NOMO-1 (cell line): ENCODE measurements at regions not wholly inside any gene's neighbourhood (a gene's known extent, or its start where the extent isn't known, plus 50 kb on each side); places are given as distances from the start of the nearest gene placed in this dataset.

Source experiments
- DNase-seq, 2 experiments: peaks; one replicate each; lab custom pipeline; 2025; ENCODE audit not compliant: unreplicated experiment in 2 of 2; lab: John Stamatoyannopoulos, UW

- no peak for DNase-seq
These were observed 265.9 kb downstream of the PRDM2 start for GRCh38 chr1:13965770-13966398.

- DNase-seq, result no peak
These were observed 267.7 kb downstream of the PRDM2 start for GRCh38 chr1:13967707-13968106.

GRCh38 chr1:13968361-13968760 is 268.4 kb downstream of the PRDM2 start:
- no peak for DNase-seq

GRCh38 chr1:13970631-13971247 is 270.8 kb downstream of the PRDM2 start:
- no peak for DNase-seq

- DNase-seq, result no peak
These were observed 276.5 kb downstream of the PRDM2 start for GRCh38 chr1:13976485-13976884.

- no peak for DNase-seq
These were observed 281.2 kb downstream of the PRDM2 start for GRCh38 chr1:13981142-13981541.

- DNase-seq, result no peak
These were observed 283.4 kb downstream of the PRDM2 start for GRCh38 chr1:13983393-13983792.

- DNase-seq, result no peak
These were observed 291.0 kb downstream of the PRDM2 start for GRCh38 chr1:13990939-13991338.

- no peak for DNase-seq
These were observed 292.7 kb downstream of the PRDM2 start for GRCh38 chr1:13992489-13993285.

GRCh38 chr1:13994386-13994785 is 294.4 kb downstream of the PRDM2 start:
- no peak for DNase-seq

- no peak for DNase-seq
These were observed 296.3 kb downstream of the PRDM2 start for GRCh38 chr1:13996334-13996733.

GRCh38 chr1:14003552-14003951 is 303.6 kb downstream of the PRDM2 start:
- DNase-seq, result no peak

GRCh38 chr1:14009582-14009981 is 309.6 kb downstream of the PRDM2 start:
- DNase-seq, result no peak

GRCh38 chr1:14010476-14010875 is 310.5 kb downstream of the PRDM2 start:
- DNase-seq, result no peak

- no peak for DNase-seq
These were observed 311.1 kb downstream of the PRDM2 start for GRCh38 chr1:14011132-14011531.

- DNase-seq, result no peak
These were observed 311.9 kb downstream of the PRDM2 start for GRCh38 chr1:14011888-14012287.

GRCh38 chr1:14014929-14015328 is 314.9 kb downstream of the PRDM2 start:
- no peak for DNase-seq

GRCh38 chr1:14015917-14016316 is 315.9 kb downstream of the PRDM2 start:
- no peak for DNase-seq

GRCh38 chr1:14017531-14017961 is 317.6 kb downstream of the PRDM2 start:
- DNase-seq, result no peak

- DNase-seq, result no peak
These were observed 319.5 kb downstream of the PRDM2 start for GRCh38 chr1:14019461-14019860.

- DNase-seq, result no peak
These were observed 320.0 kb downstream of the PRDM2 start for GRCh38 chr1:14020006-14020405.

- no peak for DNase-seq
These were observed 327.1 kb downstream of the PRDM2 start for GRCh38 chr1:14027099-14027498.
